HG02610 (cell line): ENCODE measurements at regions not wholly inside any gene's neighbourhood (a gene's known extent, or its start where the extent isn't known, plus 50 kb on each side); places are given as distances from the start of the nearest gene placed in this dataset.

Experiments used
- ATAC-seq: cut with Tn5 transposase; IDR thresholded peaks from one replicate; pipeline ENCODE4 v1.9.1; 2021; ENCODE audit warnings: mild to moderate bottlenecking, moderate library complexity; ENCODE audit not compliant: unreplicated experiment

GRCh38 chr2:205902041-205902899 lies 183.7 kb downstream of the INO80D start:
- ATAC-seq: no peak

- ATAC-seq: no peak
Measured at GRCh38 chr2:205901491-205901890, 184.5 kb downstream of the INO80D start.

- no peak for ATAC-seq
Measured at GRCh38 chr2:205898744-205899143, 187.2 kb downstream of the INO80D start.

GRCh38 chr2:205895981-205896655 lies 189.9 kb downstream of the INO80D start:
- ATAC-seq: no peak

- no peak for ATAC-seq
Measured at GRCh38 chr2:205892665-205893259, 193.2 kb downstream of the INO80D start.

GRCh38 chr2:205892251-205892655 lies 193.7 kb downstream of the INO80D start:
- ATAC-seq: no peak

- ATAC-seq: no peak
Measured at GRCh38 chr2:205889114-205889513, 196.9 kb downstream of the INO80D start.

- no peak for ATAC-seq
Measured at GRCh38 chr2:205887637-205888036, 198.3 kb downstream of the INO80D start.

GRCh38 chr2:205885492-205886099 lies 200.4 kb downstream of the INO80D start:
- peak; percentile 73 for ATAC-seq

GRCh38 chr2:205883965-205884364 lies 201.7 kb downstream of the NRP2 start:
- ATAC-seq: no peak

- ATAC-seq: no peak
Measured at GRCh38 chr2:205882806-205883425, 200.6 kb downstream of the NRP2 start.

GRCh38 chr2:205880048-205880447 lies 197.7 kb downstream of the NRP2 start:
- ATAC-seq: no peak

GRCh38 chr2:205878999-205879762 lies 196.9 kb downstream of the NRP2 start:
- ATAC-seq: no peak

- ATAC-seq: no peak
Measured at GRCh38 chr2:205877496-205877895, 195.2 kb downstream of the NRP2 start.

GRCh38 chr2:205876127-205876526 lies 193.8 kb downstream of the NRP2 start:
- no peak for ATAC-seq

- no peak for ATAC-seq
Measured at GRCh38 chr2:205872716-205873115, 190.4 kb downstream of the NRP2 start.

GRCh38 chr2:205869439-205869838 lies 187.1 kb downstream of the NRP2 start:
- ATAC-seq: no peak

GRCh38 chr2:205868773-205869333 lies 186.6 kb downstream of the NRP2 start:
- peak; percentile 78 for ATAC-seq

- ATAC-seq: no peak
Measured at GRCh38 chr2:205868053-205868452, 185.8 kb downstream of the NRP2 start.

- peak; percentile 27 for ATAC-seq
Measured at GRCh38 chr2:205867371-205867770, 185.1 kb downstream of the NRP2 start.
